BLaER1 treated with 17β-estradiol and CSF1 and Interleukin-3, amounts not matched to agents 10 nM and 100 nM (cell line): ENCODE measurements at regions not wholly inside any gene's neighbourhood (a gene's known extent, or its start where the extent isn't known, plus 50 kb on each side); places are given as distances from the start of the nearest gene placed in this dataset.

Experiments
- H3K27ac ChIP-seq, 11 experiments: shearing (Covaris generic); formaldehyde crosslinking; 2 replicates each; pipeline ENCODE4 v1.8.1; 2022
- H3K27me3 ChIP-seq, 11 experiments: shearing (Covaris generic); formaldehyde crosslinking; 2 replicates each; pipeline ENCODE4 v1.8.1; 2022
- H3K36me3 ChIP-seq, 11 experiments: shearing (Covaris generic); formaldehyde crosslinking; 2 replicates each; pipeline ENCODE4 v1.8.1; 2022
- H3K4me1 ChIP-seq, 10 experiments: shearing (Covaris generic); formaldehyde crosslinking; 2 replicates each; pipeline ENCODE4 v1.8.1; 2022
- H3K4me2 ChIP-seq, 11 experiments: shearing (Covaris generic); formaldehyde crosslinking; 2 replicates each; pipeline ENCODE4 v1.8.1; 2022
- H3K4me3 ChIP-seq, 10 experiments: shearing (Covaris generic); formaldehyde crosslinking; 2 replicates each; pipeline ENCODE4 v1.8.1; 2022
- H3K9ac ChIP-seq, 11 experiments: shearing (Covaris generic); formaldehyde crosslinking; 2 replicates each; pipeline ENCODE4 v1.8.1; 2022
- H3K9me3 ChIP-seq, 11 experiments: shearing (Covaris generic); formaldehyde crosslinking; replicated peaks in 1 of 11; 2 replicates each; pipeline ENCODE4 v1.8.1; 2022
- H4K20me1 ChIP-seq, 11 experiments: shearing (Covaris generic); formaldehyde crosslinking; 2 replicates each; pipeline ENCODE4 v1.8.1; 2022
- Cebpa-rat ChIP-seq, 11 experiments: shearing (Covaris generic); IDR thresholded peaks; 2 replicates each; pipeline ENCODE4 v1.8.1; 2022

GRCh38 chr1:147849098-147849895 lies 53.3 kb upstream of the GJA8 start:
- no peak overlapping the region for H3K4me2 ChIP-seq
- no peaks in the 10 kb centered on the region for H3K9me3 ChIP-seq
- H3K4me1 ChIP-seq, result peaks cover 0 to 16% (median 13%) of the 10 kb centered on the region in 10 experiments; a peak in 16 of 20 replicates
- H3K4me3 ChIP-seq, result no peak overlapping the region
- H3K27me3 ChIP-seq, result no peaks in the 10 kb centered on the region
- H3K9ac ChIP-seq, result no peak overlapping the region
- no peaks in the 10 kb centered on the region for H3K36me3 ChIP-seq
- H4K20me1 ChIP-seq, result no peaks in the 10 kb centered on the region
- H3K27ac ChIP-seq, result no peak overlapping the region
- TF ChIP-seq Cebpa-rat (IDR thresholded peaks at IDR 0.05), result no peak

- H3K9ac ChIP-seq, result no peak overlapping the region
- peaks cover 0 to 23% (median 14%) of the 10 kb centered on the region in 10 experiments; a peak in 16 of 20 replicates for H3K4me1 ChIP-seq
- H3K9me3 ChIP-seq, result peaks cover 0 to 6% (median 0%) of the 10 kb centered on the region in 11 experiments; a peak in 3 of 22 replicates
- no peak overlapping the region for H3K27ac ChIP-seq
- no peaks in the 10 kb centered on the region for H3K36me3 ChIP-seq
- no peak overlapping the region for H3K4me2 ChIP-seq
- H4K20me1 ChIP-seq, result no peaks in the 10 kb centered on the region
- TF ChIP-seq Cebpa-rat (IDR thresholded peaks at IDR 0.05), result no peak
- H3K4me3 ChIP-seq, result no peak overlapping the region
- H3K27me3 ChIP-seq, result no peaks in the 10 kb centered on the region
Observed at GRCh38 chr1:147850737-147851136, 51.9 kb upstream of the GJA8 start.

GRCh38 chr1:147851149-147851548 lies 51.4 kb upstream of the GJA8 start:
- no peak overlapping the region for H3K4me2 ChIP-seq
- peaks cover 0 to 6% (median 0%) of the 10 kb centered on the region in 11 experiments; a peak in 3 of 22 replicates for H3K9me3 ChIP-seq
- H3K4me1 ChIP-seq, result peaks cover 0 to 25% (median 14%) of the 10 kb centered on the region in 10 experiments; a peak in 16 of 20 replicates
- H4K20me1 ChIP-seq, result no peaks in the 10 kb centered on the region
- TF ChIP-seq Cebpa-rat (IDR thresholded peaks at IDR 0.05), result no peak
- H3K9ac ChIP-seq, result no peak overlapping the region
- H3K27me3 ChIP-seq, result no peaks in the 10 kb centered on the region
- no peaks in the 10 kb centered on the region for H3K36me3 ChIP-seq
- no peak overlapping the region for H3K27ac ChIP-seq
- H3K4me3 ChIP-seq, result no peak overlapping the region

DNA sequence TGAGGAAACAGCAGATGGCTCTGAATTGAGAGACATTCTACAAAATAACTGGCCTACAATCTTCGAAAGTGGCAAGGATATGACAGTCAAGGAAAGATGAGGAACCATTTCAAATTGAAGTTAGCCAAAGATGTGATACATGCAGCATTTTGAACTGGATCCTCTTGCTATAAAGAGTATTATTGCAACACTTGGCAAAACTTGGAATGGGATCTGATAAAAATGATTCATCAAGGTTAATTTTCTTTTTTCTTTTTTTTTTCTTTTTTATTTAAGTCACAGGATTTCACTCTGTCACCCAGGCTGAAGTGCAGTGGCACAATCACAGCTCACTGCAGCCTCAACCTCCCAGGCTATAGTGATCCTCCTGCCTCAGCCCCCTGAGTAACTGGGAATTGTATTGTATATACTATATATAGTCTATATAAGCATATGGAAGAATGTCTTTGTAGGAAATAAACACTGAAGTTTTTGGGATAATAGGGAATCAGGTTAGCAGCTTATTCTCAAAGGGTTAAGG lies 49.8 kb upstream of the GJA8 start:
- no peaks in the 10 kb centered on the region for H4K20me1 ChIP-seq
- H3K36me3 ChIP-seq, result no peaks in the 10 kb centered on the region
- peaks cover 0 to 6% (median 0%) of the 10 kb centered on the region in 11 experiments; a peak in 3 of 22 replicates for H3K9me3 ChIP-seq
- H3K4me2 ChIP-seq, result peak overlapping the region in 8 of 11 experiments; percentile 40 to 66 (median 50); a peak in 14 of 22 replicates
- TF ChIP-seq Cebpa-rat (IDR thresholded peaks at IDR 0.05), result no peak
- H3K9ac ChIP-seq, result no peak overlapping the region
- H3K27me3 ChIP-seq, result no peaks in the 10 kb centered on the region
- H3K27ac ChIP-seq, result no peak overlapping the region
- H3K4me3 ChIP-seq, result no peak overlapping the region
- H3K4me1 ChIP-seq, result peaks cover 0 to 25% (median 14%) of the 10 kb centered on the region in 10 experiments; a peak in 16 of 20 replicates
